IMR-90 (cell line): ENCODE measurements at regions not wholly inside any gene's neighbourhood (a gene's known extent, or its start where the extent isn't known, plus 50 kb on each side); places are given as distances from the start of the nearest gene placed in this dataset.
A peak's percentile ranks its signal among the peaks of the same experiment; 100 is the strongest.

Experiments
- ATAC-seq: fragments of 200-7000 bp; cut with Tn5 transposase; 2 replicates; pipeline ENCODE4 v1.9.1; 2020; ENCODE audit warnings: low read depth, mild to moderate bottlenecking, moderate library complexity
- BruUV-seq: library from RNA; stranded (reverse); fragments of 400-500 nt; replicated peaks from 2 replicates; lab custom pipeline; 2021; lab: Mats Ljungman, UMichigan
- CTCF ChIA-PET: fragments of 300-600 bp; formaldehyde crosslinking; extraction: SDS; loops from one replicate; lab custom pipeline; 2021; ENCODE audit warnings: antibody characterized with exemption; lab: Yijun Ruan, JAX
- POLR2A ChIA-PET: fragments of 300-600 bp; sonication (Branson Sonifier 250); formaldehyde crosslinking; loops from one replicate; lab custom pipeline; 2022; ENCODE audit warnings: antibody characterized with exemption; ENCODE audit not compliant: unreplicated experiment; lab: Charles Lee
- DNase-seq: peaks from one replicate; pipeline ENCODE4 v3.0.0; 2013
- H2AFZ ChIP-seq: replicated peaks from 2 replicates; pipeline ENCODE3; 2013; ENCODE audit warnings: low read length, mild to moderate bottlenecking; ENCODE audit not compliant: poor library complexity
- H2AK5ac ChIP-seq: 2 replicates; pipeline ENCODE4 v1.6.1; 2013; ENCODE audit warnings: low read depth, low read length, inconsistent platforms
- H2AK9ac ChIP-seq: replicated peaks from 2 replicates; pipeline ENCODE3; 2013; ENCODE audit warnings: mild to moderate bottlenecking, low read depth, low read length, moderate library complexity; ENCODE audit not compliant: poor library complexity
- H2BK120ac ChIP-seq: 2 replicates; pipeline ENCODE4 v1.6.1; 2013; ENCODE audit warnings: low read depth, low read length, inconsistent platforms
- H2BK15ac ChIP-seq: 3 replicates; pipeline ENCODE4 v1.6.1; 2013; ENCODE audit warnings: low read depth, low read length, inconsistent platforms
- H2BK20ac ChIP-seq: 2 replicates; pipeline ENCODE4 v1.6.1; 2013; ENCODE audit warnings: low read depth, mild to moderate bottlenecking, inconsistent platforms, low read length, moderate library complexity
- H2BK5ac ChIP-seq: 2 replicates; pipeline ENCODE4 v1.6.1; 2013; ENCODE audit warnings: mild to moderate bottlenecking, low read depth, low read length, inconsistent platforms; ENCODE audit not compliant: poor library complexity, severe bottlenecking
- H3K14ac ChIP-seq: replicated peaks from 2 replicates; pipeline ENCODE4 v1.6.1; 2013; ENCODE audit warnings: low read depth, low read length, inconsistent platforms
- H3K18ac ChIP-seq: 2 replicates; pipeline ENCODE4 v1.6.1; 2013; ENCODE audit warnings: low read depth, low read length, control low read depth
- H3K23ac ChIP-seq: 2 replicates; pipeline ENCODE4 v1.6.1; 2013; ENCODE audit warnings: low read depth, low read length, inconsistent platforms
- H3K27ac ChIP-seq: 2 replicates; pipeline ENCODE4 v1.5.1; 2013; ENCODE audit warnings: mild to moderate bottlenecking, control low read depth, low read length; ENCODE audit not compliant: insufficient read depth
- H3K27me3 ChIP-seq: 2 replicates; pipeline ENCODE4 v1.6.1; 2013; ENCODE audit warnings: low read length; ENCODE audit not compliant: control insufficient read depth, insufficient read depth
- H3K36me3 ChIP-seq: 2 replicates; pipeline ENCODE4 v1.6.1; 2013; ENCODE audit warnings: low read length, mixed read lengths; ENCODE audit not compliant: control insufficient read depth, insufficient read depth
- H3K4ac ChIP-seq: 2 replicates; pipeline ENCODE4 v1.6.1; 2013; ENCODE audit warnings: low read depth, low read length, inconsistent platforms
- H3K4me1 ChIP-seq: 2 replicates; pipeline ENCODE4 v1.6.1; 2013; ENCODE audit warnings: low read length, mixed read lengths; ENCODE audit not compliant: control insufficient read depth, insufficient read depth
- H3K4me2 ChIP-seq: 2 replicates; pipeline ENCODE4 v1.6.1; 2013; ENCODE audit warnings: low read depth, mild to moderate bottlenecking, control low read depth, low read length, moderate library complexity
- H3K4me3 ChIP-seq: 2 replicates; pipeline ENCODE4 v1.5.1; 2013; ENCODE audit warnings: low read depth, mild to moderate bottlenecking, control low read depth, low read length, moderate library complexity; ENCODE audit not compliant: insufficient read depth
- H3K56ac ChIP-seq: 2 replicates; pipeline ENCODE4 v1.6.1; 2013; ENCODE audit warnings: low read length, inconsistent platforms; ENCODE audit not compliant: insufficient read depth; ENCODE audit errors: extremely low read depth
- H3K79me1 ChIP-seq, 2 experiments: 2 replicates each; pipeline ENCODE4 v1.6.1; 2013; ENCODE audit warnings: low read length in 2 of 2, inconsistent platforms in 1 of 2, low read depth in 1 of 2
- H3K9ac ChIP-seq: 2 replicates; pipeline ENCODE4 v1.6.1; 2013; ENCODE audit warnings: low read depth, low read length, control low read depth
- H3K9me1 ChIP-seq: 2 replicates; pipeline ENCODE4 v1.6.1; 2013; ENCODE audit warnings: low read length, inconsistent platforms; ENCODE audit not compliant: insufficient read depth
- H3K9me3 ChIP-seq: 2 replicates; pipeline ENCODE4 v1.6.1; 2013; ENCODE audit warnings: low read length; ENCODE audit not compliant: control insufficient read depth, insufficient read depth
- H4K20me1 ChIP-seq: 2 replicates; pipeline ENCODE4 v1.6.1; 2013; ENCODE audit warnings: low read length, inconsistent platforms; ENCODE audit not compliant: insufficient read depth
- H4K5ac ChIP-seq: 2 replicates; pipeline ENCODE4 v1.6.1; 2013; ENCODE audit warnings: mild to moderate bottlenecking, low read depth, low read length, control low read depth
- H4K8ac ChIP-seq, 2 experiments: 2 replicates each; pipeline ENCODE4 v1.6.1; 2013; ENCODE audit warnings: low read depth in 2 of 2, low read length in 2 of 2, control low read depth in 1 of 2, inconsistent platforms in 1 of 2
- H4K91ac ChIP-seq: 2 replicates; pipeline ENCODE4 v1.6.1; 2013; ENCODE audit warnings: low read depth, low read length, inconsistent platforms; ENCODE audit not compliant: insufficient read depth
- CHD1 ChIP-seq: IDR thresholded peaks from 2 replicates; pipeline ENCODE4 v1.6.1; 2012; ENCODE audit warnings: low read depth, low read length, improper control_type of control experiment
- FOS ChIP-seq: fragments of 150-350 bp; IDR thresholded peaks from 2 replicates; pipeline ENCODE4 v1.6.1; 2016; ENCODE audit warnings: low read depth, low read length
- MAFK ChIP-seq: IDR thresholded peaks from 2 replicates; pipeline ENCODE4 v1.6.1; 2012; ENCODE audit warnings: low read depth, low read length, improper control_type of control experiment
- MAZ ChIP-seq: IDR thresholded peaks from 2 replicates; pipeline ENCODE4 v1.6.1; 2012; ENCODE audit warnings: low read depth, mild to moderate bottlenecking, low read length, improper control_type of control experiment, moderate library complexity, borderline replicate concordance
- MXI1 ChIP-seq: IDR thresholded peaks from 2 replicates; pipeline ENCODE4 v1.6.1; 2012; ENCODE audit warnings: low read depth, mild to moderate bottlenecking, low read length, moderate library complexity, borderline replicate concordance
- NFE2L2 ChIP-seq: fragments of 150-350 bp; IDR thresholded peaks from 2 replicates; pipeline ENCODE4 v1.6.1; 2016; ENCODE audit warnings: low read depth, mild to moderate bottlenecking, low read length
- POLR2A ChIP-seq: IDR thresholded peaks from 2 replicates; pipeline ENCODE4 v1.6.1; 2012; ENCODE audit warnings: mild to moderate bottlenecking, low read depth, low read length
- SMC3 ChIP-seq: fragments of 150-350 bp; IDR thresholded peaks from 2 replicates; pipeline ENCODE4 v1.6.1; 2016; ENCODE audit warnings: low read depth, mild to moderate bottlenecking, antibody characterized with exemption, low read length, moderate library complexity
- USF2 ChIP-seq: fragments of 150-350 bp; IDR thresholded peaks from 2 replicates; pipeline ENCODE4 v1.6.1; 2017; ENCODE audit warnings: mild to moderate bottlenecking, antibody characterized with exemption, low read length, low read depth
- WGBS, 2 experiments: methylation state at CpG; one replicate each; pipeline versions ENCODE4 v1.1.5 to v1.1.7; 2013; ENCODE audit warnings: missing lambda C conversion rate in 2 of 2; ENCODE audit not compliant: insufficient read length in 1 of 2; ENCODE audit errors: extremely low coverage in 2 of 2; 5-methylcytosine and 5-hydroxymethylcytosine counted together
- dilution Hi-C: fragments of 300-500 bp; cut with HindIII; formaldehyde crosslinking; loops from one replicate; pipeline ENCODE4 v1.14.3; 2018; ENCODE audit warnings: low sequenced_read_pairs; ENCODE audit not compliant: unreplicated experiment
- in situ Hi-C: fragments of 300-500 bp; cut with MboI; formaldehyde crosslinking; loops from 3 replicates; pipeline ENCODE4 v1.14.3; 2019; ENCODE audit warnings: low sequenced_read_pairs, inconsistent platforms, mixed read lengths
- intact Hi-C: fragments of 100-400 bp; cut with micrococcal nuclease; formaldehyde crosslinking; loops from 2 replicates; pipeline ENCODE4 v1.10.0; 2022

DNA sequence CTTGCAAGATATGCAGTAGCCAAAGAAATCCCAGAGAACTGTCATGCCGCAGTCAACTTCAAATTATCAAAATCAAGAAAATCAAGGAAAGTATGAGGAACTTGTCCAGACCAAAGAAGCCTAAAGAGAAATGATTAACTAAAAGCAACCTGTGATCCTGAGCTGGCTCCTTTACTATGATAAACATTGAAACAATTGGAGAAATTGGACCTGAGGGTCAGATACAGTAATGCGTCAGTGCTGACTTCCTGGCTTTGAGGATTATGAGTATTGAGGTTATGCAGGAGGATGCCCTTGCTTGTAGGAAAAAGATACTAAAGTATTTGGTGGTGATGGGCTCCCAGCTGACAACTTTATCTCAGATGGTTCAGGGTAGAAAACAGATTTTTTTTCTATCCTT lies 324.7 kb upstream of the AKR1E2 start:
- no peak overlapping the region for H4K91ac ChIP-seq
- H4K5ac ChIP-seq, result no peak overlapping the region
- peaks cover 10% of the 10 kb centered on the region for H3K9me1 ChIP-seq
- H3K27me3 ChIP-seq, result no peaks in the 10 kb centered on the region
- H2AFZ ChIP-seq, result no peak overlapping the region
- H3K56ac ChIP-seq, result no peak overlapping the region
- intact Hi-C loops, result no loop called here
- H2BK20ac ChIP-seq, result no peak overlapping the region
- H2BK120ac ChIP-seq, result no peak overlapping the region
- H3K4me1 ChIP-seq, result peaks cover 3% of the 10 kb centered on the region
- no peak overlapping the region; the same call in 1 of the 2 replicates for H3K14ac ChIP-seq
- H3K27ac ChIP-seq, result no peak overlapping the region
- dilution Hi-C loops, result no loop called here
- ChIA-PET CTCF (no interaction called here), POLR2A (no interaction called here)
- no peak overlapping the region for H2BK15ac ChIP-seq
- peak overlapping the region; percentile 51; the same call in 1 of the 2 replicates for H2AK5ac ChIP-seq
- ATAC-seq (no peak), DNase-seq (peak; percentile 32)
- H2AK9ac ChIP-seq, result no peak overlapping the region
- no peaks in the 10 kb centered on the region for H3K79me1 ChIP-seq
- WGBS, 2 experiments, result 83% methylated on average over 1 of the region's 2 CpGs; no CpG with 5 or more reads in 1 of the 2 experiments
- H3K9me3 ChIP-seq, result no peaks in the 10 kb centered on the region
- no peaks in the 10 kb centered on the region for H4K20me1 ChIP-seq
- H3K36me3 ChIP-seq, result no peaks in the 10 kb centered on the region
- no peak overlapping the region for H3K4ac ChIP-seq
- no peak overlapping the region for H2BK5ac ChIP-seq
- no peak overlapping the region for H3K4me2 ChIP-seq
- no peak overlapping the region for H3K18ac ChIP-seq
- H3K9ac ChIP-seq, result no peak overlapping the region
- no TSS peak for BruUV-seq
- H4K8ac ChIP-seq, result no peak overlapping the region
- H3K23ac ChIP-seq, result no peak overlapping the region
- H3K4me3 ChIP-seq, result no peak overlapping the region
- no peak for TF ChIP-seq MAZ
- no peak for TF ChIP-seq MAFK
- no peak for TF ChIP-seq USF2
- no peak for TF ChIP-seq SMC3
- no peak for TF ChIP-seq NFE2L2
- TF ChIP-seq CHD1, result no peak
- no peak for TF ChIP-seq FOS
- no peak for TF ChIP-seq MXI1
- TF ChIP-seq POLR2A, result no peak
- in situ Hi-C loops, result loop anchor here (25.0 kb wide), 1 partner anchor 1289 kb away; no protein-coding TSS in a partner anchor
